Upper lobe of right lung (tissue), 1 donor: ENCODE measurements at regions not wholly inside any gene's neighbourhood (a gene's known extent, or its start where the extent isn't known, plus 50 kb on each side); places are given as distances from the start of the nearest gene placed in this dataset.

ENCODE experiments used
- ATAC-seq: fragments of 200-7000 bp; cut with Tn5 transposase; one replicate; pipeline ENCODE4 v1.9.1; 2020; ENCODE audit warnings: mild to moderate bottlenecking, moderate library complexity
- DNase-seq: peaks from one replicate; pipeline ENCODE4 v3.0.0-alpha.2; 2020
- H3K27ac ChIP-seq: fragments of 200-600 bp; one replicate; pipeline ENCODE4 v1.8.0; 2022
- H3K27me3 ChIP-seq: fragments of 200-600 bp; one replicate; pipeline ENCODE4 v1.8.0; 2022; ENCODE audit warnings: mild to moderate bottlenecking
- H3K36me3 ChIP-seq: fragments of 200-600 bp; one replicate; pipeline ENCODE4 v1.8.0; 2022
- H3K4me1 ChIP-seq: fragments of 200-600 bp; one replicate; pipeline ENCODE4 v1.8.0; 2022
- H3K4me3 ChIP-seq: fragments of 200-600 bp; one replicate; pipeline ENCODE4 v1.8.0; 2022; ENCODE audit warnings: mild to moderate bottlenecking
- H3K9me3 ChIP-seq: fragments of 200-600 bp; one replicate; pipeline ENCODE4 v1.8.0; 2022
- CTCF ChIP-seq: fragments of 200-600 bp; IDR thresholded peaks from one replicate; pipeline ENCODE4 v1.8.0; 2022; ENCODE audit warnings: antibody characterized with exemption
- intact Hi-C: fragments of 100-400 bp; cut with DNase I; formaldehyde crosslinking; loops from one replicate; pipeline ENCODE4 v1.11.0; 2022
- donor health status: DM: no; HTN: yes; CAD: no; lungs with severe emphysema.

GRCh38 chr2:173578404-173579107 lies 223.9 kb downstream of the CDCA7 start:
- no peak overlapping the region for H3K27ac ChIP-seq
- TF ChIP-seq CTCF = no peak
- no peak overlapping the region for H3K4me3 ChIP-seq
- H3K4me1 ChIP-seq = no peaks in the 10 kb centered on the region
- no peaks in the 10 kb centered on the region for H3K27me3 ChIP-seq
- intact Hi-C loops = no loop called here
- ATAC-seq = no peak
- H3K9me3 ChIP-seq = no peaks in the 10 kb centered on the region
- no peaks in the 10 kb centered on the region for H3K36me3 ChIP-seq
- no peak for DNase-seq

DNA sequence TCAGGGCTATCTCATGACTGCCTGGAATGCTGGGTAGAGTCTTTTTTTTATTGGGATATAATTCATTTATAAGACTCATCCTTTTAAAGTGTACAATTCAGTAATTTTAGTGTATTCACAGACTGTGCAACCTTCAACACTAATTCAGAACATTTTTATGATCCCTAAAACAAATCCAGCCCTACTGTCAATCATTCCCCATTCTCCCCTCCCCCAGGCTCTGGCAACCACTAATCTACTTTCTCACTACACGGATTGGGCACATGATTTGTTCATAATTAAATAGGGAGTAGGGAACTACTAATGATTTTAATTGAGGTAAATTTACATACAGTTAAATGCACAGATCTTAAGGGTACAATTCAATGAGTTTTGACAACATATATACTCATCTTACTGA lies 225.7 kb downstream of the CDCA7 start:
- TF ChIP-seq CTCF = no peak
- Histone ChIP-seq H3K27me3 (no peaks in the 10 kb centered on the region), H3K4me1 (no peaks in the 10 kb centered on the region), H3K27ac (no peak overlapping the region), H3K4me3 (no peak overlapping the region), H3K36me3 (no peaks in the 10 kb centered on the region), H3K9me3 (no peaks in the 10 kb centered on the region)
- ATAC-seq = no peak
- intact Hi-C loops = no loop called here
- no peak for DNase-seq

- intact Hi-C loops = no loop called here
- Histone ChIP-seq H3K36me3 (no peaks in the 10 kb centered on the region), H3K27me3 (no peaks in the 10 kb centered on the region), H3K4me3 (no peak overlapping the region), H3K9me3 (no peaks in the 10 kb centered on the region), H3K27ac (no peak overlapping the region), H3K4me1 (no peaks in the 10 kb centered on the region)
- TF ChIP-seq CTCF = no peak
- ATAC-seq (no peak), DNase-seq (no peak)
Observed at GRCh38 chr2:173580956-173581355, 226.3 kb downstream of the CDCA7 start.

- no peaks in the 10 kb centered on the region for H3K9me3 ChIP-seq
- intact Hi-C loops = no loop called here
- no peak overlapping the region for H3K27ac ChIP-seq
- no peak for DNase-seq
- TF ChIP-seq CTCF = no peak
- H3K4me1 ChIP-seq = no peaks in the 10 kb centered on the region
- no peak overlapping the region for H3K4me3 ChIP-seq
- no peak for ATAC-seq
- no peaks in the 10 kb centered on the region for H3K36me3 ChIP-seq
- no peaks in the 10 kb centered on the region for H3K27me3 ChIP-seq
Observed at GRCh38 chr2:173583196-173583595, 228.5 kb downstream of the CDCA7 start.

DNA sequence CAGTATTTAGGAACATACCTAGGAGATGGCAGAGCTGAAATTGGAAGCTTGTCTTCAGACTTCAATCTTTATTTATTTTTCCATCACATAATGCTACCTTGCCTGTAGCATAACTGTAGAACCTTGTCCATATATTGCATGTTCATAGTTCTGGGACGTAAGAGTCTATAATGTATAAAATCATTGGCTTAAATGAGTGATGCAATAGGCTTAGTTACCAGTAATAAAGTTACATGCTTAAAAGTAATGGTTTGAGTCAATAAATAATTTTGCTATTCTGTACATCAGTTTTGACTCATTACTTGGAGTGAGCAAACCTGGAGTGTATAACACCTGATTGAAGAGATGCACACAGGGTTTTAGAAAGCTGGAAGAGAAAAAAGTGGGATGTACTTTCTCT lies 229.3 kb downstream of the CDCA7 start:
- intact Hi-C loops = no loop called here
- no peak for DNase-seq
- no peak for TF ChIP-seq CTCF

More for the DNA sequence above, 229.3 kb downstream of the CDCA7 start:
- no peak for ATAC-seq
- H3K4me3 ChIP-seq = no peak overlapping the region
- no peak overlapping the region for H3K27ac ChIP-seq
- H3K27me3 ChIP-seq = no peaks in the 10 kb centered on the region
- H3K4me1 ChIP-seq = no peaks in the 10 kb centered on the region
- H3K36me3 ChIP-seq = no peaks in the 10 kb centered on the region
- H3K9me3 ChIP-seq = no peaks in the 10 kb centered on the region
